Gastroesophageal sphincter (tissue), 4 donors: ENCODE measurements at regions not wholly inside any gene's neighbourhood (a gene's known extent, or its start where the extent isn't known, plus 50 kb on each side); places are given as distances from the start of the nearest gene placed in this dataset.
A peak's percentile ranks its signal among the peaks of the same experiment; 100 is the strongest.

Experiments used
- ATAC-seq: fragments of 150-250 bp; one replicate; pipeline ENCODE4 v1.9.1; 2016; ENCODE audit warnings: mild to moderate bottlenecking, moderate library complexity
- H3K27ac ChIP-seq, 4 donors: fragments of 200-600 bp; sonication (generic) in 3 of 4; 1 replicate in 3 of 4; 2 replicates in 1 of 4; pipeline ENCODE4 v1.5.1; 2016 to 2019
- H3K27me3 ChIP-seq: fragments of 200-600 bp; sonication (generic); one replicate; pipeline ENCODE4 v1.5.1; 2019
- H3K36me3 ChIP-seq, 2 donors: fragments of 200-600 bp; sonication (generic); one replicate each; pipeline ENCODE4 v1.5.1; 2019; ENCODE audit warnings: control low read depth in 1 of 2
- H3K4me1 ChIP-seq, 3 donors: fragments of 200-600 bp; sonication (generic); 1 replicate in 2 of 3; 2 replicates in 1 of 3; pipeline ENCODE4 v1.5.1; 2016 to 2019; ENCODE audit warnings: control low read depth in 2 of 3
- H3K4me3 ChIP-seq, 2 donors: fragments of 200-600 bp; sonication (generic); one replicate each; pipeline ENCODE4 v1.5.1; 2019; ENCODE audit warnings: mild to moderate bottlenecking in 1 of 2, moderate library complexity in 1 of 2
- H3K9me3 ChIP-seq, 3 donors: fragments of 200-600 bp; sonication (generic); one replicate each; pipeline ENCODE4 v1.5.1; 2017 to 2019; ENCODE audit warnings: control low read depth in 2 of 3
- CTCF ChIP-seq, 4 experiments: fragments of 200-600 bp in 2 of 4; fragments of 450-650 bp in 2 of 4; sonication (generic) in 1 of 4; IDR thresholded peaks; one replicate each; pipeline ENCODE4 v1.5.1; 2017 to 2019; ENCODE audit warnings: antibody characterized with exemption in 4 of 4, mild to moderate bottlenecking in 2 of 4, moderate library complexity in 2 of 4
- EP300 ChIP-seq: sonication (generic); formaldehyde crosslinking; IDR thresholded peaks from one replicate; pipeline ENCODE4 v1.6.1; 2017; ENCODE audit warnings: antibody characterized with exemption, mild to moderate bottlenecking
- POLR2A ChIP-seq, 2 donors: fragments of 450-650 bp; IDR thresholded peaks; one replicate each; pipeline ENCODE4 v1.6.1; 2017; ENCODE audit warnings: antibody characterized with exemption in 2 of 2, mild to moderate bottlenecking in 2 of 2, moderate library complexity in 1 of 2
- POLR2AphosphoS5 ChIP-seq: sonication (generic); formaldehyde crosslinking; IDR thresholded peaks from one replicate; pipeline ENCODE4 v1.6.1; 2017; ENCODE audit warnings: antibody characterized with exemption
- WGBS, 2 donors: methylation state at CpG; one replicate each; pipeline ENCODE4 v1.1.5; 2018; ENCODE audit warnings: low coverage in 1 of 2; 5-methylcytosine and 5-hydroxymethylcytosine counted together

- WGBS, 2 donors: 66 to 77% methylated on average over 3 to 4 of the region's 4 CpGs
- no peak for ATAC-seq
- Histone ChIP-seq H3K27me3 (no peaks in the 10 kb centered on the region), H3K9me3 (no peaks in the 10 kb centered on the region), H3K4me3 (no peak overlapping the region), H3K27ac (no peak overlapping the region), H3K4me1 (peaks cover 0 to 12% (median 0%) of the 10 kb centered on the region in 3 donors), H3K36me3 (no peaks in the 10 kb centered on the region)
- TF ChIP-seq CTCF (IDR thresholded peaks at IDR 0.05): no peak
Observed at GRCh38 chr15:93493172-93493571, 404.2 kb upstream of the RGMA start.

DNA sequence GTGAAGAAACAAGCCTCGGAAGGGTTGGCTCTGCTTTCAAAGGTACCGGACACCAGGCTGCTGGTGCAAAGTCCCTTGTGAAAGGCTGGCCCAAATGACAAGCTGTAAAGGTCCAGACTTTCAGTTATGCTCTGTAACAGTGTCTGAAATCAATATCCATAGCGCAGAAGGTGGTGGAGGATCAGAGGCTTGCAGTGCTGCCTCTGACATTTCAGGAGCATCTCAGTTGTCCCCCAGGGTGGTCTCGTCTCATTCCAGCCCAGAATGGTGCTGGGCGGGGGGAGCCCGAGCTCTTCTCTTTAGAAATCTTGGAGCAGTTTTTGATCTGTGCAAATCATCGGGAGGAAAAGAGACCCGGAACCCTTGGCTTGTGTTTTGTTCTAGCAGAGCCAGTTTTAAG lies 402.3 kb upstream of the RGMA start:
- WGBS, 2 donors: 66 to 80% methylated on average over 5 to 7 of the region's 8 CpGs
- TF ChIP-seq EP300 (no peak), POLR2AphosphoS5 (no peak), CTCF (IDR thresholded peaks at IDR 0.05) (no peak), POLR2A (IDR thresholded peaks at IDR 0.05) (no peak)
- Histone ChIP-seq H3K27ac (no peak overlapping the region), H3K27me3 (no peaks in the 10 kb centered on the region), H3K4me1 (peaks cover 0 to 3% (median 0%) of the 10 kb centered on the region in 3 donors), H3K9me3 (no peaks in the 10 kb centered on the region), H3K4me3 (no peak overlapping the region), H3K36me3 (no peaks in the 10 kb centered on the region)
- ATAC-seq: no peak

DNA sequence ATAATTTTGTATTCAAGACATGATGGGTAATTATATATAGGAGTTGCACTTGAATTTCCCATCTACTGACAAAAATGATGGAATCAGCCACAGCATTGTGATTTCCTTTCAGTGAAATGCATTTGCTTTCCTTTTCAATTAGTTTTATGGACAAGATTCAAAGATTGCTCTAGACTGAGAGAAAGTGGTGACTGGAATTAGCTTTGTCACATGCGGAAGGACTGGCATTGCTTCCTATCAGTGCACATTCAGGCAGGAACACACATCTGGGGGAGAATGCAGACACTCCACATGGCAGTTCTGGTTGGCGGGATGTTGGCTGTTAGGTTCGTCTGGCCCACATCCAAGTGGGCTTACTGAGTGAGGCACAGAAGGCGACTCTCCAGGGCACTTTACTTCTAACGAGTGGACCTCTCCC lies 399.3 kb upstream of the RGMA start:
- no peak overlapping the region for H3K27ac ChIP-seq
- H3K4me3 ChIP-seq: no peak overlapping the region
- ATAC-seq: no peak
- H3K27me3 ChIP-seq: no peaks in the 10 kb centered on the region
- 78% methylated on average over 5 of the region's 5 CpGs; no CpG with 5 or more reads in 1 of the 2 donors for WGBS, 2 donors
- TF ChIP-seq POLR2A (IDR thresholded peaks at IDR 0.05): no peak
- no peak for TF ChIP-seq EP300
- no peak for TF ChIP-seq POLR2AphosphoS5
- no peak for TF ChIP-seq CTCF (IDR thresholded peaks at IDR 0.05)
- no peaks in the 10 kb centered on the region for H3K9me3 ChIP-seq
- no peaks in the 10 kb centered on the region for H3K36me3 ChIP-seq
- peaks cover 0 to 6% (median 0%) of the 10 kb centered on the region in 3 donors for H3K4me1 ChIP-seq

GRCh38 chr15:93486407-93487117 lies 397.6 kb upstream of the RGMA start:
- no peak for TF ChIP-seq EP300
- TF ChIP-seq POLR2A (IDR thresholded peaks at IDR 0.05): no peak
- no peak for TF ChIP-seq POLR2AphosphoS5
- Histone ChIP-seq H3K4me3 (no peak overlapping the region), H3K27me3 (no peaks in the 10 kb centered on the region), H3K27ac (peak overlapping the region in 3 of 4 donors; percentile 28 to 59 (median 43)), H3K36me3 (no peaks in the 10 kb centered on the region), H3K4me1 (peaks cover 0 to 6% (median 0%) of the 10 kb centered on the region in 3 donors), H3K9me3 (no peaks in the 10 kb centered on the region)
- ATAC-seq: no peak
- WGBS, 2 donors: 71 to 87% methylated on average over 3 to 13 of the region's 13 CpGs

GRCh38 chr15:93485438-93486327 lies 396.7 kb upstream of the RGMA start:
- H3K27ac ChIP-seq: peak overlapping the region in 3 of 4 donors; percentile 24 to 59 (median 43)
- 58 to 73% methylated on average over 5 to 7 of the region's 11 CpGs for WGBS, 2 donors
- H3K4me1 ChIP-seq: peaks cover 0 to 6% (median 0%) of the 10 kb centered on the region in 3 donors
- no peaks in the 10 kb centered on the region for H3K9me3 ChIP-seq
- peak in 3 of 4 experiments; percentile 12 to 22 (median 17) for TF ChIP-seq CTCF (IDR thresholded peaks at IDR 0.05)
- TF ChIP-seq POLR2AphosphoS5: peak; percentile 9
- TF ChIP-seq EP300: no peak
- TF ChIP-seq POLR2A (IDR thresholded peaks at IDR 0.05): no peak
- no peaks in the 10 kb centered on the region for H3K27me3 ChIP-seq
- no peaks in the 10 kb centered on the region for H3K36me3 ChIP-seq
- no peak overlapping the region for H3K4me3 ChIP-seq
- ATAC-seq: peak; percentile 87
